Psoas muscle (tissue), 7 donors: ENCODE measurements at regions not wholly inside any gene's neighbourhood (a gene's known extent, or its start where the extent isn't known, plus 50 kb on each side); places are given as distances from the start of the nearest gene placed in this dataset.
"Not testable (repeated sequence)": the region's sequence is repeated elsewhere in the genome, so short reads cannot be mapped to it uniquely, and the experiment has no call there.

Experiments
- ATAC-seq, 4 donors: fragments of 200-7000 bp; cut with Tn5 transposase; one replicate each; pipeline ENCODE4 v1.9.1; 2020; ENCODE audit warnings: moderate library complexity in 3 of 4, mild to moderate bottlenecking in 2 of 4
- DNase-seq, 2 donors: peaks; one replicate each; pipeline ENCODE4 v3.0.0-alpha.2; 2020
- H3K27ac ChIP-seq: fragments of 200-600 bp; one replicate; pipeline ENCODE4 v1.8.0; 2022
- H3K27me3 ChIP-seq, 3 donors: fragments of 200-600 bp in 1 of 3; one replicate each; pipeline versions ENCODE4 v1.6.1 to v1.8.0; 2013 to 2022; ENCODE audit warnings: low read length in 2 of 3, mild to moderate bottlenecking in 2 of 3, moderate library complexity in 1 of 3; ENCODE audit not compliant: insufficient read depth in 3 of 3
- H3K36me3 ChIP-seq, 2 donors: fragments of 200-600 bp in 1 of 2; one replicate each; pipeline versions ENCODE4 v1.6.1 to v1.8.0; 2013 to 2022; ENCODE audit warnings: low read depth in 1 of 2, mild to moderate bottlenecking in 1 of 2, moderate library complexity in 1 of 2; ENCODE audit not compliant: insufficient read depth in 1 of 2
- H3K4me1 ChIP-seq: fragments of 200-600 bp; one replicate; pipeline ENCODE4 v1.8.0; 2022
- H3K4me3 ChIP-seq: fragments of 200-600 bp; one replicate; pipeline ENCODE4 v1.8.0; 2022; ENCODE audit warnings: mild to moderate bottlenecking
- H3K9me3 ChIP-seq: fragments of 200-600 bp; one replicate; pipeline ENCODE4 v1.8.0; 2022
- WGBS, 3 donors: extraction: QIAGEN DNeasy Blood & Tissue Kit; methylation state at CpG; one replicate each; pipeline versions ENCODE4 v1.1.6 to v1.1.7; 2013; 5-methylcytosine and 5-hydroxymethylcytosine counted together
- intact Hi-C, 2 donors: fragments of 100-400 bp; cut with DNase I; formaldehyde crosslinking; loops; one replicate each; pipeline versions ENCODE4 v1.11.0 to v1.14.2; 2022
- TF ChIP-seq, protein P1 (sequence below): fragments of 200-600 bp; IDR thresholded peaks from one replicate; pipeline ENCODE4 v1.8.0; 2022; ENCODE audit warnings: antibody characterized with exemption
- donor health status: healthy with polysubstance abuse.
- donor health status: DM: no; HTN: no; CAD: no; lungs with moderate emphysema.
- donor health status: Bipolar disorder and iron deficiency.
- donor health status: healthy.
- donor health status: DM: yes; HTN: yes; CAD: no.
- donor health status: DM: no; HTN: no; CAD: no.
- donor health status: DM: yes; HTN: yes; CAD: no.

- DNase-seq, result no peak
- Histone ChIP-seq H3K9me3 (no peaks in the 10 kb centered on the region), H3K27ac (no peak overlapping the region), H3K4me3 (no peak overlapping the region), H3K4me1 (no peaks in the 10 kb centered on the region), H3K36me3 (no peaks in the 10 kb centered on the region), H3K27me3 (no peaks in the 10 kb centered on the region)
- TF ChIP-seq, protein P1, sequence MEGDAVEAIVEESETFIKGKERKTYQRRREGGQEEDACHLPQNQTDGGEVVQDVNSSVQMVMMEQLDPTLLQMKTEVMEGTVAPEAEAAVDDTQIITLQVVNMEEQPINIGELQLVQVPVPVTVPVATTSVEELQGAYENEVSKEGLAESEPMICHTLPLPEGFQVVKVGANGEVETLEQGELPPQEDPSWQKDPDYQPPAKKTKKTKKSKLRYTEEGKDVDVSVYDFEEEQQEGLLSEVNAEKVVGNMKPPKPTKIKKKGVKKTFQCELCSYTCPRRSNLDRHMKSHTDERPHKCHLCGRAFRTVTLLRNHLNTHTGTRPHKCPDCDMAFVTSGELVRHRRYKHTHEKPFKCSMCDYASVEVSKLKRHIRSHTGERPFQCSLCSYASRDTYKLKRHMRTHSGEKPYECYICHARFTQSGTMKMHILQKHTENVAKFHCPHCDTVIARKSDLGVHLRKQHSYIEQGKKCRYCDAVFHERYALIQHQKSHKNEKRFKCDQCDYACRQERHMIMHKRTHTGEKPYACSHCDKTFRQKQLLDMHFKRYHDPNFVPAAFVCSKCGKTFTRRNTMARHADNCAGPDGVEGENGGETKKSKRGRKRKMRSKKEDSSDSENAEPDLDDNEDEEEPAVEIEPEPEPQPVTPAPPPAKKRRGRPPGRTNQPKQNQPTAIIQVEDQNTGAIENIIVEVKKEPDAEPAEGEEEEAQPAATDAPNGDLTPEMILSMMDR, result no peak
- intact Hi-C loops, result no loop called here
- ATAC-seq, result no peak
Measured at GRCh38 chr4:30103455-30103854, 616.7 kb upstream of the PCDH7 start.

DNA sequence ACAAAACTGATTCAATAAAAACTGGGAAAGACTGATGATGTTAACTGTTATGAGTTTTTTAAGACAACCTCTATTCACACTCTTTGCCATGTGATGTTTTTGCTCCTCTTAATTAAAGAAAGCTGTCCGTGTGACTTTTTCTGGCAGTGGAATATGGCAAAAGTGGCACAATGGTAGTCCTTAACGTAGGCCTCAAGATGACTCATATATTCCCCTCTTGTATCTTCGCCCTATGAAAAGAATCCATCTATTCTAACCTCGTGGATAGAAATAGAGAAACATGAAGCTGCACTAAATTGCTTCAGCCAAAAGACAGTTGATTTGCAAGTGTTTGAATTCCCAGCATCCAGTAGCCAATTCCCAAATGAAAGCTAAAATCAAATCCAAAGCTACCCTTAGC, 603.8 kb upstream of the PCDH7 start:
- Histone ChIP-seq H3K4me3 (no peak overlapping the region), H3K27me3 (no peaks in the 10 kb centered on the region), H3K4me1 (no peaks in the 10 kb centered on the region), H3K27ac (no peak overlapping the region), H3K36me3 (no peaks in the 10 kb centered on the region), H3K9me3 (no peaks in the 10 kb centered on the region)
- no peak for DNase-seq
- intact Hi-C loops, result no loop called here
- TF ChIP-seq, protein P1, result no peak
- WGBS, 3 donors, result 37 to 42% (median 41%) methylated on average over 4 of the region's 4 CpGs
- ATAC-seq, result no peak

DNA sequence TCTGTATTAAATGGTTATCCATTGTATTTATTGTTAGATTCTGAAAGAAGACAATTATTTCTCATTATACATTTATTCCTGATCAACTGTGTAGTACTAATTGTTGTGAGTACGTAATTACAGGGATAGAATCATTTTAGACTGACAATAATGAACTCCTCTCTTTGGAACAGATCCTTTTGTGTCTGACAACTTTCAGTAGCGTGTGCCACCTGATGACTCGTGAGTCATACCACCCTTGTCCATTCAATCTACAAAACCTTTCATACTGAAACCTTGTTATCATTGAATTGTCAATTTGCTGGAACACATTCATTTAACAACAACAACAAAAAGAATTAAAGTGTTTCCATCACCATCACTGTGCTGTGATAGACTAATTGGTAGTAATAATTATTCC, 602.7 kb upstream of the PCDH7 start:
- Histone ChIP-seq H3K27ac (no peak overlapping the region), H3K4me3 (no peak overlapping the region), H3K27me3 (no peaks in the 10 kb centered on the region), H3K4me1 (no peaks in the 10 kb centered on the region), H3K36me3 (no peaks in the 10 kb centered on the region), H3K9me3 (no peaks in the 10 kb centered on the region)
- intact Hi-C loops, result no loop called here
- WGBS, 3 donors, result 83 to 87% (median 85%) methylated on average over 3 of the region's 3 CpGs
- DNase-seq, result no peak
- TF ChIP-seq, protein P1, result no peak
- no peak for ATAC-seq

- intact Hi-C loops, result no loop called here
- no peak for ATAC-seq
- no peak overlapping the region for H3K27ac ChIP-seq
- no peaks in the 10 kb centered on the region for H3K4me1 ChIP-seq
- H3K9me3 ChIP-seq, result no peaks in the 10 kb centered on the region
- 32 to 48% (median 41%) methylated on average over 3 of the region's 3 CpGs for WGBS, 3 donors
- no peak overlapping the region for H3K4me3 ChIP-seq
- no peaks in the 10 kb centered on the region for H3K27me3 ChIP-seq
- H3K36me3 ChIP-seq, result no peaks in the 10 kb centered on the region
- TF ChIP-seq, protein P1, result no peak
- no peak for DNase-seq
Measured at GRCh38 chr4:30122711-30123110, 597.5 kb upstream of the PCDH7 start.

- H3K4me1 ChIP-seq, H3K27me3 ChIP-seq, H3K9me3 ChIP-seq, ATAC-seq, intact Hi-C loops, DNase-seq, H3K36me3 ChIP-seq, H3K4me3 ChIP-seq, H3K27ac ChIP-seq: not testable (repeated sequence)
- 94 to 100% (median 95%) methylated on average over 1 of the region's 2 CpGs for WGBS, 3 donors
Measured at GRCh38 chr4:30124621-30125020, 595.5 kb upstream of the PCDH7 start.
